Fibroblast of skin of right biceps (primary cell): ENCODE measurements at regions not wholly inside any gene's neighbourhood (a gene's known extent, or its start where the extent isn't known, plus 50 kb on each side); places are given as distances from the start of the nearest gene placed in this dataset.
A peak's percentile ranks its signal among the peaks of the same experiment; 100 is the strongest.

Experiments
- DNase-seq: peaks from one replicate; pipeline ENCODE4 v3.0.0-alpha.2; 2013

- no peak for DNase-seq
Measured at GRCh38 chr18:45384962-45385315, 230.3 kb upstream of the SLC14A2 start.

GRCh38 chr18:45386041-45386655 is 229.1 kb upstream of the SLC14A2 start:
- DNase-seq: peak; percentile 50

- DNase-seq: no peak
Measured at GRCh38 chr18:45387229-45387628, 228.0 kb upstream of the SLC14A2 start.

GRCh38 chr18:45398448-45398847 is 216.8 kb upstream of the SLC14A2 start:
- DNase-seq: no peak

GRCh38 chr18:45399146-45399545 is 216.1 kb upstream of the SLC14A2 start:
- no peak for DNase-seq

GRCh38 chr18:45399643-45400042 is 215.6 kb upstream of the SLC14A2 start:
- no peak for DNase-seq

- DNase-seq: peak; percentile 88
Measured at GRCh38 chr18:45402485-45403056, 212.7 kb upstream of the SLC14A2 start.

- peak; percentile 38 for DNase-seq
Measured at GRCh38 chr18:45403341-45404049, 211.8 kb upstream of the SLC14A2 start.

- DNase-seq: peak; percentile 27
Measured at GRCh38 chr18:45408218-45408617, 207.1 kb upstream of the SLC14A2 start.

GRCh38 chr18:45409971-45410370 is 205.3 kb upstream of the SLC14A2 start:
- DNase-seq: no peak

- DNase-seq: no peak
Measured at GRCh38 chr18:45412577-45412976, 202.7 kb upstream of the SLC14A2 start.

GRCh38 chr18:45413180-45413836 is 202.0 kb upstream of the SLC14A2 start:
- DNase-seq: peak; percentile 10

- no peak for DNase-seq
Measured at GRCh38 chr18:45415614-45416013, 199.7 kb upstream of the SLC14A2 start.

- peak; percentile 23 for DNase-seq
Measured at GRCh38 chr18:45416168-45416567, 199.1 kb upstream of the SLC14A2 start.

- DNase-seq: no peak
Measured at GRCh38 chr18:45417392-45417791, 197.9 kb upstream of the SLC14A2 start.

- DNase-seq: peak; percentile 5
Measured at GRCh38 chr18:45423659-45424058, 191.6 kb upstream of the SLC14A2 start.

- no peak for DNase-seq
Measured at GRCh38 chr18:45430041-45430440, 185.2 kb upstream of the SLC14A2 start.

GRCh38 chr18:45435810-45436209 is 179.5 kb upstream of the SLC14A2 start:
- no peak for DNase-seq

- no peak for DNase-seq
Measured at GRCh38 chr18:45437366-45437765, 177.9 kb upstream of the SLC14A2 start.

- DNase-seq: no peak
Measured at GRCh38 chr18:45439851-45440645, 175.2 kb upstream of the SLC14A2 start.

GRCh38 chr18:45441110-45441847 is 174.0 kb upstream of the SLC14A2 start:
- DNase-seq: peak; percentile 28

- DNase-seq: no peak
Measured at GRCh38 chr18:45444040-45444439, 171.2 kb upstream of the SLC14A2 start.
